Thyroid gland (tissue), 4 donors: ENCODE measurements at regions not wholly inside any gene's neighbourhood (a gene's known extent, or its start where the extent isn't known, plus 50 kb on each side); places are given as distances from the start of the nearest gene placed in this dataset.

Experiments used
- DNase-seq, 2 donors: peaks; one replicate each; pipeline ENCODE4 v3.0.0-alpha.2; 2019
- H3K27ac ChIP-seq, 3 donors: fragments of 200-600 bp; sonication (generic); 1 replicate in 2 of 3; 2 replicates in 1 of 3; pipeline ENCODE4 v1.5.1; 2016 to 2019; ENCODE audit warnings: mild to moderate bottlenecking in 1 of 3, moderate library complexity in 1 of 3
- H3K27me3 ChIP-seq: fragments of 200-600 bp; sonication (generic); one replicate; pipeline ENCODE4 v1.5.1; 2019
- H3K36me3 ChIP-seq, 2 donors: fragments of 200-600 bp; sonication (generic); one replicate each; pipeline ENCODE4 v1.5.1; 2016 to 2019
- H3K4me1 ChIP-seq, 2 donors: fragments of 200-600 bp; sonication (generic); one replicate each; pipeline ENCODE4 v1.5.1; 2017 to 2019
- H3K4me3 ChIP-seq, 3 donors: fragments of 200-600 bp; sonication (generic); replicated peaks in 1 of 3; 1 replicate in 2 of 3; 2 replicates in 1 of 3; pipeline ENCODE4 v1.5.1; 2016; ENCODE audit warnings: mild to moderate bottlenecking in 1 of 3
- H3K9me3 ChIP-seq: fragments of 200-600 bp; sonication (generic); one replicate; pipeline ENCODE4 v1.5.1; 2017
- POLR2A ChIP-seq, 2 donors: fragments of 450-650 bp; IDR thresholded peaks; one replicate each; pipeline ENCODE4 v1.6.1; 2017; ENCODE audit warnings: antibody characterized with exemption in 2 of 2, mild to moderate bottlenecking in 2 of 2, moderate library complexity in 1 of 2
- WGBS, 2 donors: methylation state at CpG; one replicate each; pipeline ENCODE4 v1.1.5; 2017; 5-methylcytosine and 5-hydroxymethylcytosine counted together
- intact Hi-C: fragments of 100-400 bp; cut with DNase I; formaldehyde crosslinking; loops from one replicate; pipeline ENCODE4 v1.15.1; 2023
- TF ChIP-seq, protein P1 (sequence below), 6 experiments: fragments of 200-600 bp in 3 of 6; fragments of 450-650 bp in 3 of 6; sonication (generic) in 3 of 6; IDR thresholded peaks; one replicate each; pipeline ENCODE4 v1.5.1; 2016 to 2019; ENCODE audit warnings: antibody characterized with exemption in 6 of 6, mild to moderate bottlenecking in 2 of 6, inconsistent platforms in 1 of 6, moderate library complexity in 1 of 6

DNA sequence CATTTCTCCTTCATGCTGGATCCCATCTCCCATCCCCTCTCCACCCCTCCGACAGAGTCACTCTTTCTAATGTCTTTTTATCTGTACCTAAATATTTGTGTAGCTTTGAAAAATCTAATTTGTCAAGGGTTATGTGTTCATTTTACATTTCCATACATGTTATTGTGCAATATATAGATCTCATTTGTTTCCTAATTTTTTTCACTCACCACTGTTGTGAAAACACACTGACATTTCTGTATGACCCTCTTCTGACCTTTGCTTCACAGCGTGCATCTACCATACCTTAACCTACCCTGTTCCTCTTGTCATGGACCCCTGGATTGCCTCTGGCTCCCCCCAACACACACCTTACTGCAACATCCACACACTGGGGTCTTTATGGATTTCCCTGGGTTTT, 942.9 kb downstream of the TBC1D22A start:
- intact Hi-C loops = no loop called here
- WGBS, 2 donors = 84 to 87% methylated on average over 2 of the region's 2 CpGs
- Histone ChIP-seq H3K36me3 (no peaks in the 10 kb centered on the region), H3K9me3 (no peaks in the 10 kb centered on the region), H3K4me1 (no peaks in the 10 kb centered on the region), H3K27ac (no peak overlapping the region), H3K27me3 (no peaks in the 10 kb centered on the region), H3K4me3 (no peak overlapping the region)
- DNase-seq = no peak
- TF ChIP-seq POLR2A (IDR thresholded peaks at IDR 0.05) = no peak
- TF ChIP-seq, protein P1, sequence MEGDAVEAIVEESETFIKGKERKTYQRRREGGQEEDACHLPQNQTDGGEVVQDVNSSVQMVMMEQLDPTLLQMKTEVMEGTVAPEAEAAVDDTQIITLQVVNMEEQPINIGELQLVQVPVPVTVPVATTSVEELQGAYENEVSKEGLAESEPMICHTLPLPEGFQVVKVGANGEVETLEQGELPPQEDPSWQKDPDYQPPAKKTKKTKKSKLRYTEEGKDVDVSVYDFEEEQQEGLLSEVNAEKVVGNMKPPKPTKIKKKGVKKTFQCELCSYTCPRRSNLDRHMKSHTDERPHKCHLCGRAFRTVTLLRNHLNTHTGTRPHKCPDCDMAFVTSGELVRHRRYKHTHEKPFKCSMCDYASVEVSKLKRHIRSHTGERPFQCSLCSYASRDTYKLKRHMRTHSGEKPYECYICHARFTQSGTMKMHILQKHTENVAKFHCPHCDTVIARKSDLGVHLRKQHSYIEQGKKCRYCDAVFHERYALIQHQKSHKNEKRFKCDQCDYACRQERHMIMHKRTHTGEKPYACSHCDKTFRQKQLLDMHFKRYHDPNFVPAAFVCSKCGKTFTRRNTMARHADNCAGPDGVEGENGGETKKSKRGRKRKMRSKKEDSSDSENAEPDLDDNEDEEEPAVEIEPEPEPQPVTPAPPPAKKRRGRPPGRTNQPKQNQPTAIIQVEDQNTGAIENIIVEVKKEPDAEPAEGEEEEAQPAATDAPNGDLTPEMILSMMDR (IDR thresholded peaks at IDR 0.05) = no peak

DNA sequence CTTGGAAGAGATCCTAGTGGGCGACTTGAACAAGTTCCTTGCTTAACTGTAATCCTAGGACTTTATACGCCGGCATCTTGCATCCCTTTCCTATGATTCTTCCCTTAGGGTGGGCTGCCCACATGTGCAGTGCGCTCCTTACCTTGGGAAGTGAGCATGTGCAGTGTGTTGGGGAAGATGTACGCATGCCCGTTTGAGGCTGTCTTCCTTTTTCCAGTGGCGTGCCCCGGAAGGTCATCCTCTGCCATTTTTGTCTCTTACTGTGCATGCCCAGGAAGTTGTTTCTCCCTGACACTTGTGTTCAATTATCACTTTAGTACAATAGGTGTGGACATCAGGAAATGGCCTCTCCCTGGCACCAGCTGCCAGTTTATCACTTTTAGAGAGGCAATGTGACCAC, 936.5 kb downstream of the TBC1D22A start:
- intact Hi-C loops = no loop called here
- H3K9me3 ChIP-seq = no peaks in the 10 kb centered on the region
- no peaks in the 10 kb centered on the region for H3K27me3 ChIP-seq
- no peak overlapping the region for H3K27ac ChIP-seq
- no peak for DNase-seq
- H3K4me1 ChIP-seq = no peaks in the 10 kb centered on the region
- 76 to 82% methylated on average over 8 of the region's 8 CpGs for WGBS, 2 donors
- TF ChIP-seq, protein P1 (IDR thresholded peaks at IDR 0.05) = no peak
- TF ChIP-seq POLR2A (IDR thresholded peaks at IDR 0.05) = no peak
- H3K36me3 ChIP-seq = no peaks in the 10 kb centered on the region
- no peak overlapping the region for H3K4me3 ChIP-seq

DNA sequence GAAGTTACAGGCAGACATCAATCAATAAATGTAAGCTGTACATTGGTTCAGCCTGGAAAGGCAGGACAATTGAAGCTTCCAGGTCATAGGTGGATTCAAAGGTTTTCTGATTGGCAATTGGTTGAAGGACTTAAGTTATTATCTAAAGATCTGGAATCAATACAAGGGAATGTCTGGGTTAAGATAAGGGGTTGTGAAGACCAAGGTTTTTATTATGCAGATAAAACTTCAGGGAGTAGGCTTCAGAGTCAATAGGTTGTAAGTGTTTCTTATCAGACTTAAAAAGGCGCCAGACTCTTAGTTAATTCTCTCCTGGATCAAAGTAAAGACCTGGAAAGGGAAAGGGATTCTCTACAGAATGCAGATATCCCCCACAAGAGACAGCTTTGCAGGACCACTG, 935.4 kb downstream of the TBC1D22A start:
- WGBS, 2 donors = 49 to 55% methylated on average over 1 of the region's 1 CpG
- Histone ChIP-seq H3K4me1 (no peaks in the 10 kb centered on the region), H3K4me3 (no peak overlapping the region), H3K27ac (no peak overlapping the region), H3K36me3 (no peaks in the 10 kb centered on the region), H3K9me3 (no peaks in the 10 kb centered on the region), H3K27me3 (no peaks in the 10 kb centered on the region)
- TF ChIP-seq, protein P1 (IDR thresholded peaks at IDR 0.05) = no peak
- TF ChIP-seq POLR2A (IDR thresholded peaks at IDR 0.05) = no peak
- no peak for DNase-seq
- intact Hi-C loops = no loop called here

DNA sequence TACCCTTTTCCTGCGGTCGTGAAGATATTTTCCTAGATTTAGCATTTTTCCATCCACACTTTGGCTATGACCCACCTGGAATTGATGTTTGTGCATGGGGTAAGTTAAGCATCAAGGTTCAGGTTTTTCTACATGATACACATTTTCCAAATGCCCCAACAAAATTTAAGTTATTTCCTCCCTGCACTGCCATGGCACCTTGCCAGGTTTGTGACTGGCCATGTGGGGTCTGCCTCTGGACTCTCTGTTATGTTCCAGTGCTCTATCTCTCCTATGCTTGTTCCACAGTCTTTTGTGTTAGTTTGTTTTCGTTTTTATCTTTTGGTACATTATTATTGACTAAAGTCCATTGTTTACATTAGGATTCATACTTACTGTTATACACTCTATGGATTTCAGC, 934.3 kb downstream of the TBC1D22A start:
- DNase-seq = no peak

DNA sequence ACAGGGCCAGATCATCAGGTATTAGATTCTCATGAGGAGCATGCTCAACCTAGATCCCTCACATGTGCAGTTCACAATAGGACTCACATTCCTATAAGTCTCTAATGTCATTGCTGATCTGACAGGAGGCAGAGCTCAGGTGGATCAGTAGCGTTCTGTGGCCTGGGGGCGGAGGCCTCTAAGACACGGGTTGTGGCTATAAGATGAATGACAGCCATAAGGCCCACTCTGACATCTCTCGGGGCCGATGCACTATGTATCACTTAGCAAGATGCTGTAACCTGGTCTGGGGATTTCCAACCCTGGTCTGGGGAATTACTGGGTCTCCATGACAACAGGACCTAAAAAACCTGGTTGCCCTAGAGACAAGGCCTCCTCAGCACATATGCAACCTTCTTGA, 932.7 kb downstream of the TBC1D22A start:
- H3K36me3 ChIP-seq = no peaks in the 10 kb centered on the region
- intact Hi-C loops = no loop called here
- no peak overlapping the region for H3K4me3 ChIP-seq
- no peaks in the 10 kb centered on the region for H3K4me1 ChIP-seq
- TF ChIP-seq POLR2A (IDR thresholded peaks at IDR 0.05) = no peak
- TF ChIP-seq, protein P1 (IDR thresholded peaks at IDR 0.05) = no peak
- no peak for DNase-seq
- no peaks in the 10 kb centered on the region for H3K27me3 ChIP-seq
- no peaks in the 10 kb centered on the region for H3K9me3 ChIP-seq
- no peak overlapping the region for H3K27ac ChIP-seq
- 81 to 87% methylated on average over 3 to 5 of the region's 5 CpGs for WGBS, 2 donors

More for the DNA sequence above, 934.3 kb downstream of the TBC1D22A start:
- Histone ChIP-seq H3K4me3 (no peak overlapping the region), H3K36me3 (no peaks in the 10 kb centered on the region), H3K4me1 (no peaks in the 10 kb centered on the region), H3K9me3 (no peaks in the 10 kb centered on the region), H3K27me3 (no peaks in the 10 kb centered on the region), H3K27ac (no peak overlapping the region)
- intact Hi-C loops = no loop called here
- TF ChIP-seq, protein P1 (IDR thresholded peaks at IDR 0.05) = no peak
- TF ChIP-seq POLR2A (IDR thresholded peaks at IDR 0.05) = no peak
- 71% methylated on average over 3 of the region's 3 CpGs for WGBS, 2 donors
